GM12892 (cell line): ENCODE measurements at regions not wholly inside any gene's neighbourhood (a gene's known extent, or its start where the extent isn't known, plus 50 kb on each side); places are given as distances from the start of the nearest gene placed in this dataset.

Experiments used
- POLR2A ChIP-seq: IDR thresholded peaks from 2 replicates; pipeline ENCODE4 v1.6.1; 2011; ENCODE audit warnings: low read depth, low read length, control low read depth
- POLR2AphosphoS5 ChIP-seq: IDR thresholded peaks from 2 replicates; pipeline ENCODE4 v1.6.1; 2011; ENCODE audit warnings: low read depth, low read length, control low read depth

- TF ChIP-seq POLR2A (no peak), POLR2AphosphoS5 (no peak)
These were observed 109.8 kb upstream of the PLXNC1 start for GRCh38 chr12:94038605-94039004.
